ENCODE measurements at regions not wholly inside any gene's neighbourhood (a gene's known extent, or its start where the extent isn't known, plus 50 kb on each side); places are given as distances from the start of the nearest gene placed in this dataset.
"Not testable (repeated sequence)": the region's sequence is repeated elsewhere in the genome, so short reads cannot be mapped to it uniquely, and the experiment has no call there.

- no peaks in the 10 kb centered on the region for H3K4me1 ChIP-seq
- intact Hi-C loops (cut with DNase I), result no loop called here
- no peak for ATAC-seq
- H3K27me3 ChIP-seq, result no peaks in the 10 kb centered on the region
- no peak for TF ChIP-seq CTCF (IDR thresholded peaks at IDR 0.05)
- no peaks in the 10 kb centered on the region for H3K9me3 ChIP-seq
- H3K27ac ChIP-seq, result no peak overlapping the region
- no peak for DNase-seq
- H3K36me3 ChIP-seq, result no peaks in the 10 kb centered on the region
- no peak overlapping the region for H3K4me3 ChIP-seq
These were observed 192.3 kb upstream of the ARHGEF26 start for GRCh38 chr3:153928851-153929250.

- H3K27me3 ChIP-seq; ATAC-seq; H3K4me3 ChIP-seq; intact Hi-C loops (cut with DNase I); H3K4me1 ChIP-seq; H3K9me3 ChIP-seq; H3K36me3 ChIP-seq; DNase-seq; H3K27ac ChIP-seq: not testable (repeated sequence)
These were observed 187.7 kb upstream of the ARHGEF26 start for GRCh38 chr3:153933481-153933880.

- intact Hi-C loops (cut with DNase I), result no loop called here
- DNase-seq (no peak), ATAC-seq (no peak)
These were observed 177.1 kb upstream of the ARHGEF26 start for GRCh38 chr3:153944084-153944483.

GRCh38 chr3:153951276-153951675 lies 169.9 kb upstream of the ARHGEF26 start:
- no peak for TF ChIP-seq CTCF (IDR thresholded peaks at IDR 0.05)
- no peak overlapping the region for H3K4me3 ChIP-seq
- DNase-seq (no peak), ATAC-seq (no peak)
- no peaks in the 10 kb centered on the region for H3K27me3 ChIP-seq
- no peak overlapping the region for H3K27ac ChIP-seq
- H3K36me3 ChIP-seq, result no peaks in the 10 kb centered on the region
- H3K9me3 ChIP-seq, result no peaks in the 10 kb centered on the region
- intact Hi-C loops (cut with DNase I), result no loop called here
- H3K4me1 ChIP-seq, result no peaks in the 10 kb centered on the region

More at GRCh38 chr3:153944084-153944483, 177.1 kb upstream of the ARHGEF26 start:
- Histone ChIP-seq H3K4me3 (no peak overlapping the region), H3K9me3 (no peaks in the 10 kb centered on the region), H3K36me3 (no peaks in the 10 kb centered on the region), H3K27me3 (no peaks in the 10 kb centered on the region), H3K27ac (no peak overlapping the region), H3K4me1 (no peaks in the 10 kb centered on the region)
- TF ChIP-seq CTCF (IDR thresholded peaks at IDR 0.05), result no peak

GRCh38 chr3:153952091-153952490 lies 169.1 kb upstream of the ARHGEF26 start:
- intact Hi-C loops (cut with DNase I), result no loop called here
- no peaks in the 10 kb centered on the region for H3K4me1 ChIP-seq
- no peak for TF ChIP-seq CTCF (IDR thresholded peaks at IDR 0.05)
- no peak overlapping the region for H3K4me3 ChIP-seq
- no peaks in the 10 kb centered on the region for H3K9me3 ChIP-seq
- DNase-seq (no peak), ATAC-seq (no peak)
- no peak overlapping the region for H3K27ac ChIP-seq
- no peaks in the 10 kb centered on the region for H3K36me3 ChIP-seq
- no peaks in the 10 kb centered on the region for H3K27me3 ChIP-seq

GRCh38 chr3:153956613-153957012 lies 164.6 kb upstream of the ARHGEF26 start:
- no peaks in the 10 kb centered on the region for H3K27me3 ChIP-seq
- H3K36me3 ChIP-seq, result no peaks in the 10 kb centered on the region
- H3K9me3 ChIP-seq, result no peaks in the 10 kb centered on the region
- DNase-seq (no peak), ATAC-seq (no peak)
- no peaks in the 10 kb centered on the region for H3K4me1 ChIP-seq
- no peak for TF ChIP-seq CTCF (IDR thresholded peaks at IDR 0.05)
- intact Hi-C loops (cut with DNase I), result no loop called here
- H3K4me3 ChIP-seq, result no peak overlapping the region
- H3K27ac ChIP-seq, result no peak overlapping the region
